ENCODE measurements at regions not wholly inside any gene's neighbourhood (a gene's known extent, or its start where the extent isn't known, plus 50 kb on each side); places are given as distances from the start of the nearest gene placed in this dataset.

- H3K27ac ChIP-seq (ENCODE audit: low read length): no peak overlapping the region
- H4K20me1 ChIP-seq (ENCODE audit: insufficient read depth, low read length): no peaks in the 10 kb centered on the region
- H3K36me3 ChIP-seq (replicated peaks; ENCODE audit: low read depth, low read length): no peaks in the 10 kb centered on the region
- no peaks in the 10 kb centered on the region for H3K79me2 ChIP-seq (ENCODE audit: low read length)
- no peak for TF ChIP-seq EZH2phosphoT487 (IDR thresholded peaks at IDR 0.05; ENCODE audit: low read depth)
- peak; percentile 36; the same call in 1 of the 2 replicates for TF ChIP-seq CTCF (IDR thresholded peaks at IDR 0.05; ENCODE audit: low read depth, low read length)
- H3K9ac ChIP-seq (ENCODE audit: low read length): no peak overlapping the region
- no peak overlapping the region for H3K4me3 ChIP-seq (ENCODE audit: low read length)
- peaks cover 33% of the 10 kb centered on the region for H3K4me1 ChIP-seq (ENCODE audit: low read length)
- H3K27me3 ChIP-seq (ENCODE audit: low read depth, low read length): no peaks in the 10 kb centered on the region
- no peaks in the 10 kb centered on the region for H3K9me3 ChIP-seq (ENCODE audit: insufficient read depth, low read length)
- H2AFZ ChIP-seq (ENCODE audit: low read depth, low read length): no peak overlapping the region
- H3K4me2 ChIP-seq (ENCODE audit: low read length): no peak overlapping the region
These were observed 177.7 kb downstream of the C1orf94 start for GRCh38 chr1:34354367-34354766.

- Histone ChIP-seq H3K4me1 (ENCODE audit: low read length) (peaks cover 45% of the 10 kb centered on the region), H3K36me3 (replicated peaks; ENCODE audit: low read depth, low read length) (no peaks in the 10 kb centered on the region), H3K4me2 (ENCODE audit: low read length) (no peak overlapping the region), H3K9me3 (ENCODE audit: insufficient read depth, low read length) (no peaks in the 10 kb centered on the region), H3K79me2 (ENCODE audit: low read length) (no peaks in the 10 kb centered on the region), H2AFZ (ENCODE audit: low read depth, low read length) (no peak overlapping the region), H4K20me1 (ENCODE audit: insufficient read depth, low read length) (no peaks in the 10 kb centered on the region), H3K9ac (ENCODE audit: low read length) (no peak overlapping the region), H3K27ac (ENCODE audit: low read length) (no peak overlapping the region), H3K4me3 (ENCODE audit: low read length) (no peak overlapping the region), H3K27me3 (ENCODE audit: low read depth, low read length) (no peaks in the 10 kb centered on the region)
- no peak for TF ChIP-seq CTCF (IDR thresholded peaks at IDR 0.05; ENCODE audit: low read depth, low read length)
These were observed 180.1 kb downstream of the C1orf94 start for GRCh38 chr1:34356853-34357252.

- H3K27me3 ChIP-seq (ENCODE audit: low read depth, low read length): no peaks in the 10 kb centered on the region
- no peak for TF ChIP-seq EZH2phosphoT487 (IDR thresholded peaks at IDR 0.05; ENCODE audit: low read depth)
- TF ChIP-seq CTCF (IDR thresholded peaks at IDR 0.05; ENCODE audit: low read depth, low read length): no peak
- H4K20me1 ChIP-seq (ENCODE audit: insufficient read depth, low read length): no peaks in the 10 kb centered on the region
- H3K79me2 ChIP-seq (ENCODE audit: low read length): no peaks in the 10 kb centered on the region
- H3K9me3 ChIP-seq (ENCODE audit: insufficient read depth, low read length): no peaks in the 10 kb centered on the region
- no peaks in the 10 kb centered on the region for H3K36me3 ChIP-seq (replicated peaks; ENCODE audit: low read depth, low read length)
- peaks cover 61% of the 10 kb centered on the region for H3K4me1 ChIP-seq (ENCODE audit: low read length)
- no peak overlapping the region; the same call in 1 of the 2 replicates for H3K9ac ChIP-seq (ENCODE audit: low read length)
- H3K27ac ChIP-seq (ENCODE audit: low read length): no peak overlapping the region
- H3K4me2 ChIP-seq (ENCODE audit: low read length): no peak overlapping the region
- H2AFZ ChIP-seq (ENCODE audit: low read depth, low read length): no peak overlapping the region
- no peak overlapping the region for H3K4me3 ChIP-seq (ENCODE audit: low read length)
These were observed 181.9 kb downstream of the C1orf94 start for GRCh38 chr1:34358636-34359035.

- Histone ChIP-seq H4K20me1 (ENCODE audit: insufficient read depth, low read length) (no peaks in the 10 kb centered on the region), H3K9ac (ENCODE audit: low read length) (peak overlapping the region; percentile 74; the same call in 1 of the 2 replicates), H3K79me2 (ENCODE audit: low read length) (no peaks in the 10 kb centered on the region), H3K9me3 (ENCODE audit: insufficient read depth, low read length) (no peaks in the 10 kb centered on the region; the same call in 1 of the 2 replicates), H2AFZ (ENCODE audit: low read depth, low read length) (no peak overlapping the region; the same call in 1 of the 2 replicates), H3K4me1 (ENCODE audit: low read length) (peaks cover 65% of the 10 kb centered on the region), H3K4me2 (ENCODE audit: low read length) (0 out of 2 replicates have a peak overlapping the region, but pooled peaks have one; percentile 39), H3K36me3 (replicated peaks; ENCODE audit: low read depth, low read length) (peaks cover 2% of the 10 kb centered on the region), H3K27ac (ENCODE audit: low read length) (peak overlapping the region; percentile 99), H3K27me3 (ENCODE audit: low read depth, low read length) (no peaks in the 10 kb centered on the region), H3K4me3 (ENCODE audit: low read length) (no peak overlapping the region)
- no peak for TF ChIP-seq EZH2phosphoT487 (IDR thresholded peaks at IDR 0.05; ENCODE audit: low read depth)
- no peak for TF ChIP-seq CTCF (IDR thresholded peaks at IDR 0.05; ENCODE audit: low read depth, low read length)
These were observed 182.7 kb downstream of the C1orf94 start for GRCh38 chr1:34359411-34359810.

Measured in OCI-LY3 (cell line).